ENCODE measurements at regions not wholly inside any gene's neighbourhood (a gene's known extent, or its start where the extent isn't known, plus 50 kb on each side); places are given as distances from the start of the nearest gene placed in this dataset.

- TF ChIP-seq EZH2 (IDR thresholded peaks at IDR 0.05; ENCODE audit: insufficient read depth, low read length) (no peak), CTCF (IDR thresholded peaks at IDR 0.05; ENCODE audit: insufficient read depth, low read depth, low read length) (no peak)
- Histone ChIP-seq H3K36me3 (ENCODE audit: insufficient read depth, low read length) (no peaks in the 10 kb centered on the region), H3K27ac (ENCODE audit: low read depth, low read length) (no peak overlapping the region), H3K4me3 (ENCODE audit: insufficient read depth, low read depth, low read length) (no peak overlapping the region), H3K9ac (ENCODE audit: low read length) (no peak overlapping the region), H3K9me3 (ENCODE audit: insufficient read depth, low read depth, low read length) (no peaks in the 10 kb centered on the region), H3K4me1 (ENCODE audit: insufficient read depth, low read length) (no peaks in the 10 kb centered on the region), H3K27me3 (ENCODE audit: insufficient read depth, low read length) (no peaks in the 10 kb centered on the region), H4K20me1 (ENCODE audit: insufficient read depth, low read length) (no peaks in the 10 kb centered on the region), H3K79me2 (ENCODE audit: insufficient read depth, low read length) (no peaks in the 10 kb centered on the region), H3K4me2 (ENCODE audit: low read length) (no peak overlapping the region), H2AFZ (ENCODE audit: low read depth, low read length) (no peak overlapping the region)
- no peak overlapping the region for H3K27ac Mint-ChIP-seq (ENCODE audit: unreplicated experiment)
- peaks cover 16% of the 10 kb centered on the region for H3K4me1 Mint-ChIP-seq (ENCODE audit: low read depth, unreplicated experiment)
- no peaks in the 10 kb centered on the region for H3K9me3 Mint-ChIP-seq (ENCODE audit: unreplicated experiment)
- H3K27me3 Mint-ChIP-seq (ENCODE audit: low read depth, unreplicated experiment), result no peaks in the 10 kb centered on the region
- H3K4me3 Mint-ChIP-seq (ENCODE audit: unreplicated experiment), result no peak overlapping the region
- H3K36me3 Mint-ChIP-seq (ENCODE audit: low read depth, unreplicated experiment), result no peaks in the 10 kb centered on the region
- no peak for DNase-seq (ENCODE audit: low read depth)
- no peak for FAIRE-seq
Observed at GRCh38 chr2:122523143-122523542, 767.7 kb downstream of the TSN start.

GRCh38 chr2:122523981-122524380, 768.5 kb downstream of the TSN start:
- Histone ChIP-seq H3K9me3 (ENCODE audit: insufficient read depth, low read depth, low read length) (no peaks in the 10 kb centered on the region), H3K4me2 (ENCODE audit: low read length) (no peak overlapping the region), H3K9ac (ENCODE audit: low read length) (no peak overlapping the region), H2AFZ (ENCODE audit: low read depth, low read length) (no peak overlapping the region), H3K36me3 (ENCODE audit: insufficient read depth, low read length) (no peaks in the 10 kb centered on the region), H3K27ac (ENCODE audit: low read depth, low read length) (no peak overlapping the region), H3K4me1 (ENCODE audit: insufficient read depth, low read length) (no peaks in the 10 kb centered on the region), H3K4me3 (ENCODE audit: insufficient read depth, low read depth, low read length) (no peak overlapping the region), H3K79me2 (ENCODE audit: insufficient read depth, low read length) (no peaks in the 10 kb centered on the region), H3K27me3 (ENCODE audit: insufficient read depth, low read length) (no peaks in the 10 kb centered on the region), H4K20me1 (ENCODE audit: insufficient read depth, low read length) (no peaks in the 10 kb centered on the region)
- Mint-ChIP-seq H3K36me3 (ENCODE audit: low read depth, unreplicated experiment) (no peaks in the 10 kb centered on the region), H3K9me3 (ENCODE audit: unreplicated experiment) (no peaks in the 10 kb centered on the region), H3K4me3 (ENCODE audit: unreplicated experiment) (no peak overlapping the region), H3K27me3 (ENCODE audit: low read depth, unreplicated experiment) (no peaks in the 10 kb centered on the region), H3K4me1 (ENCODE audit: low read depth, unreplicated experiment) (peaks cover 17% of the 10 kb centered on the region), H3K27ac (ENCODE audit: unreplicated experiment) (no peak overlapping the region)
- no peak for DNase-seq (ENCODE audit: low read depth)
- FAIRE-seq, result no peak
- no peak for TF ChIP-seq CTCF (IDR thresholded peaks at IDR 0.05; ENCODE audit: insufficient read depth, low read depth, low read length)
- no peak for TF ChIP-seq EZH2 (IDR thresholded peaks at IDR 0.05; ENCODE audit: insufficient read depth, low read length)

- Histone ChIP-seq H3K4me1 (ENCODE audit: insufficient read depth, low read length) (no peaks in the 10 kb centered on the region), H4K20me1 (ENCODE audit: insufficient read depth, low read length) (no peaks in the 10 kb centered on the region), H3K9me3 (ENCODE audit: insufficient read depth, low read depth, low read length) (no peaks in the 10 kb centered on the region), H3K9ac (ENCODE audit: low read length) (no peak overlapping the region), H3K4me3 (ENCODE audit: insufficient read depth, low read depth, low read length) (no peak overlapping the region), H3K79me2 (ENCODE audit: insufficient read depth, low read length) (no peaks in the 10 kb centered on the region), H3K4me2 (ENCODE audit: low read length) (no peak overlapping the region), H3K36me3 (ENCODE audit: insufficient read depth, low read length) (no peaks in the 10 kb centered on the region), H2AFZ (ENCODE audit: low read depth, low read length) (no peak overlapping the region), H3K27ac (ENCODE audit: low read depth, low read length) (no peak overlapping the region), H3K27me3 (ENCODE audit: insufficient read depth, low read length) (no peaks in the 10 kb centered on the region)
- Mint-ChIP-seq H3K36me3 (ENCODE audit: low read depth, unreplicated experiment) (no peaks in the 10 kb centered on the region), H3K9me3 (ENCODE audit: unreplicated experiment) (no peaks in the 10 kb centered on the region), H3K4me3 (ENCODE audit: unreplicated experiment) (no peak overlapping the region), H3K27ac (ENCODE audit: unreplicated experiment) (no peak overlapping the region), H3K27me3 (ENCODE audit: low read depth, unreplicated experiment) (no peaks in the 10 kb centered on the region), H3K4me1 (ENCODE audit: low read depth, unreplicated experiment) (peaks cover 11% of the 10 kb centered on the region)
- DNase-seq (ENCODE audit: low read depth) (no peak), FAIRE-seq (no peak)
- TF ChIP-seq EZH2 (IDR thresholded peaks at IDR 0.05; ENCODE audit: insufficient read depth, low read length) (no peak), CTCF (IDR thresholded peaks at IDR 0.05; ENCODE audit: insufficient read depth, low read depth, low read length) (no peak)
Observed at GRCh38 chr2:122525336-122525735, 769.9 kb downstream of the TSN start.
